ENCODE measurements at regions not wholly inside any gene's neighbourhood (a gene's known extent, or its start where the extent isn't known, plus 50 kb on each side); places are given as distances from the start of the nearest gene placed in this dataset.

DNA sequence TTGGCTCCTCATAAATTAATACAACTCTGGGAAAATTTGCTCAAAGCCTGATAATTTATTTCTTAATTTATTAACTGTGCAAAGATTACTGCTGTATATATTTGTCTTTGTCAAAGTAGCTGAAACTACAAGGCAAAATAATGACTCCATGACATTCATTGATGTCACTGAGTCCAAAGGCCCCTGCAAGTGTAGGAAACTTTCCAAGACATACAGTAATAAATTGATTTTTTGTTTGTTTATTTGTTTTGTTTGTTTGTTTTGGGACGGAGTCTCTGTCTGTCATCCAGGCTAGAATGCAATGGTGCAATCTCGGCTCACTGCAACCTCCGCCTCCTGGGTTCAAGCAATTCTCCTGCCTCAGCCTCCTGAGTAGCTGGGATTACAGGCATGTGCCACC is 96.8 kb upstream of the LPP start:
- Histone ChIP-seq H3K9me3 (ENCODE audit: control insufficient read depth, insufficient read depth, low read length) (no peaks in the 10 kb centered on the region), H3K27me3 (ENCODE audit: control insufficient read depth, low read length) (no peaks in the 10 kb centered on the region)

GRCh38 chr3:188058569-188059184 is 95.3 kb upstream of the LPP start:
- Histone ChIP-seq H3K4me3 (ENCODE audit: low read length) (no peak overlapping the region), H3K27ac (ENCODE audit: low read depth, low read length) (no peak overlapping the region), H3K79me2 (ENCODE audit: control insufficient read depth, low read length) (no peaks in the 10 kb centered on the region), H3K9me2 (replicated peaks; ENCODE audit: control insufficient read depth, low read length) (no peaks in the 10 kb centered on the region), H3K36me3 (ENCODE audit: control insufficient read depth, low read length) (no peaks in the 10 kb centered on the region), H3F3A (ENCODE audit: control insufficient read depth, insufficient read depth) (no peaks in the 10 kb centered on the region), H3K4me1 (ENCODE audit: control insufficient read depth, low read length) (peaks cover 55% of the 10 kb centered on the region), H4K20me1 (ENCODE audit: control insufficient read depth, insufficient read depth, low read depth, low read length) (no peaks in the 10 kb centered on the region), H3K9me3 (ENCODE audit: control insufficient read depth, insufficient read depth, low read length) (no peaks in the 10 kb centered on the region), H3K27me3 (ENCODE audit: control insufficient read depth, low read length) (no peaks in the 10 kb centered on the region), H3K4me2 (ENCODE audit: low read length) (no peak overlapping the region)
- no peak for TF ChIP-seq CTCF (IDR thresholded peaks at IDR 0.05; ENCODE audit: low read depth, low read length, poor library complexity, severe bottlenecking)
- no peak for TF ChIP-seq EZH2phosphoT487 (IDR thresholded peaks at IDR 0.05; ENCODE audit: borderline replicate concordance, low read length)

More for the DNA sequence above, 96.8 kb upstream of the LPP start:
- Histone ChIP-seq H3K9me2 (replicated peaks; ENCODE audit: control insufficient read depth, low read length) (no peaks in the 10 kb centered on the region), H4K20me1 (ENCODE audit: control insufficient read depth, insufficient read depth, low read depth, low read length) (no peaks in the 10 kb centered on the region), H3K27ac (ENCODE audit: low read depth, low read length) (no peak overlapping the region), H3K36me3 (ENCODE audit: control insufficient read depth, low read length) (no peaks in the 10 kb centered on the region), H3K4me1 (ENCODE audit: control insufficient read depth, low read length) (peaks cover 64% of the 10 kb centered on the region), H3F3A (ENCODE audit: control insufficient read depth, insufficient read depth) (no peaks in the 10 kb centered on the region), H3K4me3 (ENCODE audit: low read length) (no peak overlapping the region), H3K4me2 (ENCODE audit: low read length) (no peak overlapping the region), H3K79me2 (ENCODE audit: control insufficient read depth, low read length) (no peaks in the 10 kb centered on the region)
- TF ChIP-seq EZH2phosphoT487 (IDR thresholded peaks at IDR 0.05; ENCODE audit: borderline replicate concordance, low read length) (no peak), CTCF (IDR thresholded peaks at IDR 0.05; ENCODE audit: low read depth, low read length, poor library complexity, severe bottlenecking) (no peak)

- Histone ChIP-seq H4K20me1 (ENCODE audit: control insufficient read depth, insufficient read depth, low read depth, low read length) (no peaks in the 10 kb centered on the region), H3K27ac (ENCODE audit: low read depth, low read length) (no peak overlapping the region), H3K27me3 (ENCODE audit: control insufficient read depth, low read length) (no peaks in the 10 kb centered on the region), H3K4me3 (ENCODE audit: low read length) (no peak overlapping the region), H3K79me2 (ENCODE audit: control insufficient read depth, low read length) (no peaks in the 10 kb centered on the region), H3K9me2 (replicated peaks; ENCODE audit: control insufficient read depth, low read length) (no peaks in the 10 kb centered on the region), H3K4me1 (ENCODE audit: control insufficient read depth, low read length) (peaks cover 54% of the 10 kb centered on the region), H3K9me3 (ENCODE audit: control insufficient read depth, insufficient read depth, low read length) (no peaks in the 10 kb centered on the region), H3F3A (ENCODE audit: control insufficient read depth, insufficient read depth) (no peaks in the 10 kb centered on the region), H3K36me3 (ENCODE audit: control insufficient read depth, low read length) (no peaks in the 10 kb centered on the region), H3K4me2 (ENCODE audit: low read length) (no peak overlapping the region)
- TF ChIP-seq EZH2phosphoT487 (IDR thresholded peaks at IDR 0.05; ENCODE audit: borderline replicate concordance, low read length) = no peak
These were observed 94.6 kb upstream of the LPP start for GRCh38 chr3:188059351-188059750.

DNA sequence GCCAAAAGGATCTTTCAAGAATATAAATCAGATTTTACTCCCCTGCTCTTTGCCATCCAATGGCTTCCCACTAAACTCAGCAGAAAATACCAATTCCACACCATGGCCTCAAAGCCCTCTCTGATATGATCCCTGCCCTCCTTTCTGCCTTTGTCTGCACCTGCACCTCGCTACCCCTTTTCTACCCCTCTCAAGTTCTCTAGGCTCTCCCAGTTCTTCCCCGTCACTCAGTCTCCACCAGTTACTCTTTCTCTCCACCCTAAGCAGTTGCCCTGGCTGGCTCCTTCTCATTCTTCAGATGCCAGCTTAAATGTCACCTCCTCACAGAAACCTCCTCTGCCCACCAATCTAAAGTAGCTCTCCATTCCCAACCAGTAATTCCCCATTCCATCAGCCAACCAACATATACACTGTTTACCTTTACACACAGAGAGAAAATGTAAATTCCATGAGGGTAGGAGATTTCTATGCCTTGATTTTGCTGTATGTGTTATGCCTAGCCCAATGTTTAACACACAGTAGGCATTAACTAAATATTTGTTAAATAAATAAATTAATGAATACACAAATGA is 93.6 kb upstream of the LPP start:
- Histone ChIP-seq H3K36me3 (ENCODE audit: control insufficient read depth, low read length) (no peaks in the 10 kb centered on the region), H3F3A (ENCODE audit: control insufficient read depth, insufficient read depth) (no peaks in the 10 kb centered on the region), H3K9me3 (ENCODE audit: control insufficient read depth, insufficient read depth, low read length) (no peaks in the 10 kb centered on the region), H4K20me1 (ENCODE audit: control insufficient read depth, insufficient read depth, low read depth, low read length) (no peaks in the 10 kb centered on the region), H3K9me2 (replicated peaks; ENCODE audit: control insufficient read depth, low read length) (no peaks in the 10 kb centered on the region), H3K4me2 (ENCODE audit: low read length) (0 out of 2 replicates have a peak overlapping the region, but pooled peaks have one; percentile 15), H3K4me1 (ENCODE audit: control insufficient read depth, low read length) (peaks cover 48% of the 10 kb centered on the region), H3K27ac (ENCODE audit: low read depth, low read length) (no peak overlapping the region), H3K4me3 (ENCODE audit: low read length) (no peak overlapping the region), H3K27me3 (ENCODE audit: control insufficient read depth, low read length) (no peaks in the 10 kb centered on the region), H3K79me2 (ENCODE audit: control insufficient read depth, low read length) (no peaks in the 10 kb centered on the region)
- TF ChIP-seq CTCF (IDR thresholded peaks at IDR 0.05; ENCODE audit: low read depth, low read length, poor library complexity, severe bottlenecking) (no peak), EZH2phosphoT487 (IDR thresholded peaks at IDR 0.05; ENCODE audit: borderline replicate concordance, low read length) (no peak)
